ENCODE measurements at regions not wholly inside any gene's neighbourhood (a gene's known extent, or its start where the extent isn't known, plus 50 kb on each side); places are given as distances from the start of the nearest gene placed in this dataset.
"Not testable (repeated sequence)": the region's sequence is repeated elsewhere in the genome, so short reads cannot be mapped to it uniquely, and the experiment has no call there.

- Histone ChIP-seq H3K27ac (no peak overlapping the region), H3K4me1 (no peaks in the 10 kb centered on the region), H3K27me3 (peaks cover 6 to 9% (median 7%) of the 10 kb centered on the region in 3 donors), H3K4me3 (no peak overlapping the region), H3K36me3 (no peaks in the 10 kb centered on the region), H3K9me3 (no peaks in the 10 kb centered on the region)
- no peak for ATAC-seq
- no peak for DNase-seq
- intact Hi-C loops (cut with DNase I; ENCODE audit: low total_unique reads): no loop called here
- TF ChIP-seq POLR2A (IDR thresholded peaks at IDR 0.05): no peak
- TF ChIP-seq, protein P1, sequence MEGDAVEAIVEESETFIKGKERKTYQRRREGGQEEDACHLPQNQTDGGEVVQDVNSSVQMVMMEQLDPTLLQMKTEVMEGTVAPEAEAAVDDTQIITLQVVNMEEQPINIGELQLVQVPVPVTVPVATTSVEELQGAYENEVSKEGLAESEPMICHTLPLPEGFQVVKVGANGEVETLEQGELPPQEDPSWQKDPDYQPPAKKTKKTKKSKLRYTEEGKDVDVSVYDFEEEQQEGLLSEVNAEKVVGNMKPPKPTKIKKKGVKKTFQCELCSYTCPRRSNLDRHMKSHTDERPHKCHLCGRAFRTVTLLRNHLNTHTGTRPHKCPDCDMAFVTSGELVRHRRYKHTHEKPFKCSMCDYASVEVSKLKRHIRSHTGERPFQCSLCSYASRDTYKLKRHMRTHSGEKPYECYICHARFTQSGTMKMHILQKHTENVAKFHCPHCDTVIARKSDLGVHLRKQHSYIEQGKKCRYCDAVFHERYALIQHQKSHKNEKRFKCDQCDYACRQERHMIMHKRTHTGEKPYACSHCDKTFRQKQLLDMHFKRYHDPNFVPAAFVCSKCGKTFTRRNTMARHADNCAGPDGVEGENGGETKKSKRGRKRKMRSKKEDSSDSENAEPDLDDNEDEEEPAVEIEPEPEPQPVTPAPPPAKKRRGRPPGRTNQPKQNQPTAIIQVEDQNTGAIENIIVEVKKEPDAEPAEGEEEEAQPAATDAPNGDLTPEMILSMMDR (IDR thresholded peaks at IDR 0.05 in 4 of 5, conservative IDR thresholded peaks at IDR 0.05 in 1 of 5): no peak
- in situ Hi-C loops (cut with MboI; ENCODE audit: low sequenced_read_pairs in 4 of 4): no loop called here
Observed at GRCh38 chr17:36850790-36851189, 86.5 kb upstream of the LHX1 start.

DNA sequence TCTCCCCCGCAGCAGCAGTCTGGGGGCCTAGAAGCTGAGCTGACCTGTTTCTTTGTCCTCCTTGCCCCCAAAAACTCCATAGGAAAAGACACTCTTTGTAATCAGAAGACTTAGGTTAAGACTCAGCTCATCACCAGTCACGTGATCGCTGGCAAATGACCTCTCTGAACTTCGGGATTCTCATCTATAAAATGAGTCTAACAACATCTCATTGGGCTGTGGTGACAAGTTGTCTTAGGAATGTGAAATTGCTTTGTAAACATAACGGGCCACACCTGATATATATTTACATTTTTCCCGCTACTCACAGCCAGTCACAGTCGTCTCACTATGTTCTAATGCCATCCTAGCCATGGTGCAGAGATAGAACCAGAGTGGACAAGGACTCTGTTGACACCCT is 86.0 kb upstream of the LHX1 start:
- intact Hi-C loops (cut with DNase I; ENCODE audit: low total_unique reads) (no loop called here), in situ Hi-C loops (cut with MboI; ENCODE audit: low sequenced_read_pairs in 4 of 4) (no loop called here)
- H3K4me1 ChIP-seq: no peaks in the 10 kb centered on the region
- no peak overlapping the region for H3K4me3 ChIP-seq
- ATAC-seq (no peak), DNase-seq (no peak)
- H3K27me3 ChIP-seq: peaks cover 7 to 10% (median 9%) of the 10 kb centered on the region in 3 donors
- no peaks in the 10 kb centered on the region for H3K9me3 ChIP-seq
- H3K36me3 ChIP-seq: no peaks in the 10 kb centered on the region
- TF ChIP-seq, protein P1 (IDR thresholded peaks at IDR 0.05 in 4 of 5, conservative IDR thresholded peaks at IDR 0.05 in 1 of 5): no peak
- TF ChIP-seq POLR2A (IDR thresholded peaks at IDR 0.05): no peak
- no peak overlapping the region for H3K27ac ChIP-seq

- peaks cover 10 to 21% (median 13%) of the 10 kb centered on the region in 3 donors for H3K27me3 ChIP-seq
- intact Hi-C loops (cut with DNase I; ENCODE audit: low total_unique reads); ATAC-seq; H3K9me3 ChIP-seq; H3K4me1 ChIP-seq; DNase-seq; H3K27ac ChIP-seq; H3K36me3 ChIP-seq; in situ Hi-C loops (cut with MboI; ENCODE audit: low sequenced_read_pairs in 4 of 4); H3K4me3 ChIP-seq: not testable (repeated sequence)
Observed at GRCh38 chr17:36852478-36852877, 84.8 kb upstream of the LHX1 start.

- ATAC-seq (no peak), DNase-seq (no peak)
- intact Hi-C loops (cut with DNase I; ENCODE audit: low total_unique reads) (no loop called here), in situ Hi-C loops (cut with MboI; ENCODE audit: low sequenced_read_pairs in 4 of 4) (no loop called here)
- Histone ChIP-seq H3K36me3 (no peaks in the 10 kb centered on the region), H3K4me3 (no peak overlapping the region), H3K4me1 (no peaks in the 10 kb centered on the region), H3K27me3 (peaks cover 14 to 24% (median 20%) of the 10 kb centered on the region in 3 donors), H3K27ac (no peak overlapping the region), H3K9me3 (no peaks in the 10 kb centered on the region)
- TF ChIP-seq POLR2A (IDR thresholded peaks at IDR 0.05): no peak
- TF ChIP-seq, protein P1 (IDR thresholded peaks at IDR 0.05 in 4 of 5, conservative IDR thresholded peaks at IDR 0.05 in 1 of 5): no peak
Observed at GRCh38 chr17:36854982-36855381, 82.3 kb upstream of the LHX1 start.

GRCh38 chr17:36855459-36855858 is 81.8 kb upstream of the LHX1 start:
- in situ Hi-C loops (cut with MboI; ENCODE audit: low sequenced_read_pairs in 4 of 4) (no loop called here), intact Hi-C loops (cut with DNase I; ENCODE audit: low total_unique reads) (no loop called here)
- H3K27ac ChIP-seq: no peak overlapping the region
- H3K4me3 ChIP-seq: no peak overlapping the region
- H3K4me1 ChIP-seq: no peaks in the 10 kb centered on the region
- no peaks in the 10 kb centered on the region for H3K9me3 ChIP-seq
- H3K36me3 ChIP-seq: no peaks in the 10 kb centered on the region
- DNase-seq (no peak), ATAC-seq (no peak)
- peaks cover 14 to 24% (median 20%) of the 10 kb centered on the region in 3 donors for H3K27me3 ChIP-seq
- TF ChIP-seq, protein P1 (IDR thresholded peaks at IDR 0.05 in 4 of 5, conservative IDR thresholded peaks at IDR 0.05 in 1 of 5): no peak
- TF ChIP-seq POLR2A (IDR thresholded peaks at IDR 0.05): no peak
